ENCODE measurements at regions not wholly inside any gene's neighbourhood (a gene's known extent, or its start where the extent isn't known, plus 50 kb on each side); places are given as distances from the start of the nearest gene placed in this dataset.

DNA sequence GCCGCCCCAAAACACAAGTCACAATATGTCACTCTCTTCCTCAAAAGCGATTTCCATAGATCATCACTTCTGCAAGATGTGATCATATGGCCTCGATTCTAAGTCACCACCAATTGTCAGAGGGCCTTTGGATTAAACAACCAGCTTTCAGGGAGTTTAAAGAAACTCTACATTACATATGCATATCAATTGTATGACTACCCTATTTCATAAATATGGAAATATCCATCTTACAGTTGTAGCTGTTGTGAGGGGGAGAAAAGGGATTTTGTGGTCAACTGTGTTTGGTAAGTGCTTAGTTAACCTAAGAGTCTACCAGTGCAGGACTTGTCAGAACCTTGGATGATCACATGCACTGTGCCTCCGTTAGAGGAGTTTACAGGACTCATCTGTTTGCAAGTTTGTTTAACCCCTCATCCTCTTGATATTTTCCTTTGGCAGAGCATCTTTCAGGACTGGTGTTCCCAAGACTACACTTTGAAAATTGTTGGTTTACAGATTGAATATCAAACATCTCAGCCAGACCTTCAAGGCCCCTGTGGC, 99.9 kb downstream of the CHST1 start:
- H3K27ac ChIP-seq = no peak overlapping the region
- no peak overlapping the region for H3K4me3 ChIP-seq
- H3K27me3 ChIP-seq = peaks cover 14% of the 10 kb centered on the region; the same call in 1 of the 2 replicates
- no peak for DNase-seq
- no peaks in the 10 kb centered on the region for H3K4me1 ChIP-seq
- no peaks in the 10 kb centered on the region for H3K36me3 ChIP-seq
- H3K9me3 ChIP-seq (replicated peaks) = no peaks in the 10 kb centered on the region

- no peaks in the 10 kb centered on the region for H3K36me3 ChIP-seq
Observed at GRCh38 chr11:45563810-45564209, 101.6 kb downstream of the CHST1 start.

GRCh38 chr11:45563171-45563570, 102.3 kb downstream of the CHST1 start:
- H3K27me3 ChIP-seq = peaks cover 8% of the 10 kb centered on the region; the same call in 1 of the 2 replicates
- H3K9me3 ChIP-seq (replicated peaks) = no peaks in the 10 kb centered on the region
- H3K4me3 ChIP-seq = no peak overlapping the region
- no peak overlapping the region for H3K27ac ChIP-seq
- no peaks in the 10 kb centered on the region for H3K4me1 ChIP-seq
- no peaks in the 10 kb centered on the region for H3K36me3 ChIP-seq
- DNase-seq = no peak

More at GRCh38 chr11:45563810-45564209, 101.6 kb downstream of the CHST1 start:
- Histone ChIP-seq H3K27ac (no peak overlapping the region), H3K4me3 (no peak overlapping the region), H3K9me3 (replicated peaks) (no peaks in the 10 kb centered on the region), H3K27me3 (peaks cover 8% of the 10 kb centered on the region; the same call in 1 of the 2 replicates), H3K4me1 (no peaks in the 10 kb centered on the region)
- no peak for DNase-seq

GRCh38 chr11:45560913-45561281, 104.5 kb downstream of the CHST1 start:
- DNase-seq = no peak
- Histone ChIP-seq H3K4me3 (no peak overlapping the region), H3K27ac (no peak overlapping the region), H3K4me1 (no peaks in the 10 kb centered on the region), H3K9me3 (replicated peaks) (no peaks in the 10 kb centered on the region), H3K27me3 (peaks cover 9% of the 10 kb centered on the region; the same call in 1 of the 2 replicates), H3K36me3 (no peaks in the 10 kb centered on the region)

DNA sequence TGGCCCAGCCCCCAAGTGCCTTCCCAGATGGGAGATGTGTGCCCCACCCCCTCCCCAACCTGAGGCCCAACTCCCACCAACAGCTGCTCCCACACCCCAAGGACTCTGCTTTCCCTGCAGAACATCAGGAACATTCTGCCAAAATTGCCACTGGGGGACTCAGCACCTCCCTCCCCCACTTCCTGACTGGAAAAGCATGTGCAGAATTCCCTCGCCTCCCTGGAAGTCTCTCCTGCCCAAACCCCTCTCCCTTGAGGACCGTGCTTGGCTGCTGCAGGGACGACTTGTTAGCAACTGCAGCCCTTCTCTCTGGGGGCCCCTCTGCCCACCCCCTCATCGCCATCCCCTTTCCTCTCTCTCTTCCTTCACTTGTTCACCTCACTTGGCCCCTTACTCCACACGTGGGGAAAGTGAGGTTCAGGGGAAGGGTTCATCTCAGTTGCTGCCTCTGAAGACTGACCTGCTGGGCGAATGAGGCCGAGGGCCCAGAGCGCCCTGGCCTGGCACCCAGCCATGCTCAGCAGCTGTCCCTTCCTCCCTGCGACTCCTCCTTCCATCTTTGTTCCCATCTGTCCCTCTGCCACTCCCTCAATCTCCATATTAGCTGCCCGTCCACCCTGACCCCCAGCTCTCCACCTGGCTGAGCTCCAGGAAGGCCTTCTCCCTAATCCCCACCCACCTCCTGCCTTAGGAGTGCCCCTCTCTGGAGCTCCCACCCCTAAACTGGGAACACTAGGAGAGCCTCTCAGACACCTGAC, 105.1 kb downstream of the CHST1 start:
- Histone ChIP-seq H3K27me3 (peaks cover 15% of the 10 kb centered on the region; the same call in 1 of the 2 replicates), H3K4me3 (no peak overlapping the region), H3K4me1 (no peaks in the 10 kb centered on the region), H3K27ac (no peak overlapping the region), H3K9me3 (replicated peaks) (no peaks in the 10 kb centered on the region), H3K36me3 (no peaks in the 10 kb centered on the region)
- peak; percentile 63 to 69 for DNase-seq

DNA sequence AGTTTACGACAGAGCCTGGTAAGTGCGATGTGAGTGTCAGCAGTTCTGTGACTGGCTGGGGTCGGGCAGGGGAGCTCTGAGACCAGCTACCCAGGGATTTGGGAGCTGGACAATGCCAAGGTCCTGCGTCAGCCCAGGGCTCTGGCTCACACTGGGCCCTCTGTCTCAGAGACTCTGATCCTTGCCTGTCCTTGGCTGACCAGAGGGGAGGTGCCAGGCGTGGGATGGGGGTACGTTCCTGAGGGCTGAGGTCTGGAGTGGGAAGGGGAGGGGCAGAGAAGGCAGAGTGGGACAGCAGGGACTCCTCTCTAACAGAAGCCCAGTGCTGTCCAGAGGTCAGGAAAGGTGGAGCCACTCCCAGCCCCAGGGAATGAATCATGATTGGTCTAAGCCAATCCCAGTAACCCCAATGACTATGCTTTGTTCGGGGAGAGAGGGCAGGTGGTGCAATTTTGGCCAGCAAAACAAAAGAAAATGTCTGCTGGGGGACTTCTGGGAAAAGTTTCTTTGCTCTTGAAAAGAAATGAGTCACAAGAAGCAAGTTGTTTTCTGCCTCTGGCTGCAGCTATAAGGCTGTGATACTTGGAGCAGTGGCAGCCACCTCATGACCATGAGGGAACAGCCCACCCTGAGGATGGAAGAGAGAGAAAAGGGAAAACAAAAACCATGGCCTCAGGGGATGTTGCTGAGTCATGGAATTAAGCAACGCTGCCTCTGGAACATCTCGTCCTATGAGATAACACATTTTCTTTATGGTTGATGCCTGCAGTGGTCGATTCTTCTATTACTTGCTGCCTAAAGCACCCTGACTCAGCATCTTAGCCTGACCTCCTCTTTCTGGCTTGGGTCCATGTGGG, 108.3 kb downstream of the CHST1 start:
- Histone ChIP-seq H3K4me3 (no peak overlapping the region), H3K36me3 (no peaks in the 10 kb centered on the region), H3K27me3 (peaks cover 18% of the 10 kb centered on the region; the same call in 1 of the 2 replicates), H3K9me3 (replicated peaks) (no peaks in the 10 kb centered on the region), H3K4me1 (no peaks in the 10 kb centered on the region), H3K27ac (no peak overlapping the region)
- no peak for DNase-seq

DNA sequence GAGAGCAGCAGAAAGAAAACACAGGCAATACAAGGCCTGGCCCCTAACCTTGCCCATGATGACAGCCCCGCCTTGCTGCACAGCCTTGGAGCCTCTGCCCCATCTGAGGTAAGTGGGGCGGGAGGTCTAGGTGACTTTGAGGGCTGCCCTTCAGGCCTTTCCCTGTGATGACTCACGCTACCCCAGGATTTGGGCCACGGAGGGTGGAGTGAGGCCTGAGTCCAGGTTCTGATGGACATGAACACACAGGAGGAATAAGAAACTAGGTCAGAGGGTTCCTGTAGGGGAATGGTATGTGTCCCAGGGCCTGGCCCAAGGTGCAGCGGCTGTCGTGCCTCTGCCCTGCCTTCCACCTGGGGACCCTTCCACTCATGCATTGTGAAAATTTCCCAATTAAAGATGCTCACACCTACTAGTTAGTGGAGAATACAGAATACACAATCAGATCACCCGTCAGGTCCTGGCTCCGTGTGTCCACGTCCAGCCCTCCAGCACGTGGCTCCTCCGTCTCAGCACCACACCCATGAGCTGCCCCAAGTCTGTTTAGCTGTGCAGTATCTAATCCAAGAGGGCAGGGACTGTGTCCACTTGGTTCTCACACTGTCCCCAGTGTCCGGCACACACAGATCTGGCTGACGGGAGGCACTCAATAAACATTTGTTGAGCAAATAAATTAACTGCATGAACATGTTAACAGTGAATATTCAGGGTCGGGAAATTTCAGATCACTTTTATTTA, 111.0 kb downstream of the CHST1 start:
- no peaks in the 10 kb centered on the region for H3K36me3 ChIP-seq
- no peaks in the 10 kb centered on the region for H3K9me3 ChIP-seq (replicated peaks)
- DNase-seq = no peak
- H3K27me3 ChIP-seq = peaks cover 18% of the 10 kb centered on the region; the same call in 1 of the 2 replicates
- H3K4me3 ChIP-seq = no peak overlapping the region
- H3K4me1 ChIP-seq = no peaks in the 10 kb centered on the region
- no peak overlapping the region for H3K27ac ChIP-seq

DNA sequence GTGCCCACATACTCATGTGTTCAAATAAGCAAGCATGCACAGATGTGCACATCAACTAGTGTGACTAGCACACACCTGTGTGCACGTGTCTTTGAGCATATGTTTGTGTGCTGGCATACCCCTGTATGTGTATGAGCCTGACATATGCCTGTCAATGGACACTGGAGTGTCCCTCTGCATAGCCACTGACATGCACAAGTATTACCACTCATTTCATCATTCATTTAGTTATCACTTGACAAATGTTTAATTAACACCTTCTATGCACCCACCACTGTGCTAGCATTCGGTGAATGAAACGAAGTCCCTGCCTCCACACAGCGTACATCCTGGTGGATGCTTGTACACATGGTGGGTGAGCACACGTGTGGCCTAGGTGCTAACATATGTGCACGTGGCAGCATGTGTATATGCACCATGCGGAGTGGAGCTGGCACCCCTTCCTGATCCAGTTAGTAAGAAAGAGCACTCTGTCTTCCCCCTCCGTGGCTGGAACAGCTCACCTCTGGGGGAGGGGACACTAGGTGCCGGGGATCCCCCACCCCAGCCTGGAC, 112.0 kb downstream of the CHST1 start:
- Histone ChIP-seq H3K36me3 (no peaks in the 10 kb centered on the region), H3K9me3 (replicated peaks) (no peaks in the 10 kb centered on the region), H3K27ac (no peak overlapping the region), H3K4me3 (no peak overlapping the region), H3K4me1 (no peaks in the 10 kb centered on the region), H3K27me3 (peaks cover 18% of the 10 kb centered on the region; the same call in 1 of the 2 replicates)
- no peak for DNase-seq

- no peak for DNase-seq
- no peaks in the 10 kb centered on the region for H3K9me3 ChIP-seq (replicated peaks)
- H3K36me3 ChIP-seq = no peaks in the 10 kb centered on the region
- no peak overlapping the region for H3K4me3 ChIP-seq
- H3K27ac ChIP-seq = no peak overlapping the region
- no peaks in the 10 kb centered on the region for H3K4me1 ChIP-seq
- peaks cover 18% of the 10 kb centered on the region; the same call in 1 of the 2 replicates for H3K27me3 ChIP-seq
Observed at GRCh38 chr11:45551191-45551713, 114.2 kb downstream of the CHST1 start.

DNA sequence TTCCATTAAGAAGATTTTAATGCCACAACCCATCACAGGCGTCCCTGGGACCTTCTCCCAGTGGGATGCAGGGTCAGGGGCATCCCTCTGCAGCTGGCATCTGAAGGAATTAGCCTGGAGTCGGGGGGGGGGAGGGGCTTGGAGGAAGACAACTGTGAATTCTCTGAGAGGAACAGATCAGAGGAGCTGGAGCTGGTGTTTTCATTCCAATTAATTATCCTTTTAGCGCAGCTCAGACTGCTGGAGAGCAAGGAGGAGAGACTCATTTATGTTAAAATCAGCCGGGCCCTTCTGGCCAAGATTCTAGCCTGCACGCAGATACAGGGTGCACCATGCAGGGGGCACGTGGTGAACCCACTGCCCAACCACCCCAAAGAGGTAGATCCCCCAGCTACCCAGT, 116.2 kb downstream of the CHST1 start:
- Histone ChIP-seq H3K27ac (no peak overlapping the region), H3K27me3 (peaks cover 3% of the 10 kb centered on the region; the same call in 1 of the 2 replicates), H3K9me3 (replicated peaks) (no peaks in the 10 kb centered on the region), H3K36me3 (no peaks in the 10 kb centered on the region), H3K4me3 (no peak overlapping the region), H3K4me1 (no peaks in the 10 kb centered on the region)
- no peak for DNase-seq

GRCh38 chr11:45546366-45546765, 119.1 kb downstream of the CHST1 start:
- H3K27ac ChIP-seq = no peak overlapping the region
- H3K9me3 ChIP-seq (replicated peaks) = no peaks in the 10 kb centered on the region
- H3K36me3 ChIP-seq = no peaks in the 10 kb centered on the region
- H3K4me3 ChIP-seq = no peak overlapping the region
- no peak for DNase-seq
- no peaks in the 10 kb centered on the region; the same call in 1 of the 2 replicates for H3K27me3 ChIP-seq
- no peaks in the 10 kb centered on the region for H3K4me1 ChIP-seq

DNA sequence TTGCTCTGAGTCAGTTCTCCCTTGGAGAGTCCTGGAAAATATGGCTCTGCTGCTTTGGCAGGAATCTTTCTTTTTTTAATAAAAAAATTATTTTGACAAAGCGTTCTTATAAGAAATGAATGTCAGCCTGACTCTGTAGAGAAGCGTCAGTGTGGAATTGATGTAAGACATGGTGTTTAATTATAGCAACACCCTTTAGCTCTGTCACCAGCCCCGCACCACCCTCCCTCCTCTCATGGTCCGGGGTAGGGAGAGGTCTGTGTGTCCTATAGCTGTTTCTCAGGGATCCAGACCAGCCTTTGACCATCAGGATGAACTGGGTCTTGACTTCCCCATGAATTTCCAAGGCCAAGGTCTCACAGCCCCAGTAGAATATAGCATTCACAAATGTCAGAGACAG, 120.6 kb downstream of the CHST1 start:
- DNase-seq = no peak
- Histone ChIP-seq H3K9me3 (replicated peaks) (no peaks in the 10 kb centered on the region), H3K36me3 (no peaks in the 10 kb centered on the region)

DNA sequence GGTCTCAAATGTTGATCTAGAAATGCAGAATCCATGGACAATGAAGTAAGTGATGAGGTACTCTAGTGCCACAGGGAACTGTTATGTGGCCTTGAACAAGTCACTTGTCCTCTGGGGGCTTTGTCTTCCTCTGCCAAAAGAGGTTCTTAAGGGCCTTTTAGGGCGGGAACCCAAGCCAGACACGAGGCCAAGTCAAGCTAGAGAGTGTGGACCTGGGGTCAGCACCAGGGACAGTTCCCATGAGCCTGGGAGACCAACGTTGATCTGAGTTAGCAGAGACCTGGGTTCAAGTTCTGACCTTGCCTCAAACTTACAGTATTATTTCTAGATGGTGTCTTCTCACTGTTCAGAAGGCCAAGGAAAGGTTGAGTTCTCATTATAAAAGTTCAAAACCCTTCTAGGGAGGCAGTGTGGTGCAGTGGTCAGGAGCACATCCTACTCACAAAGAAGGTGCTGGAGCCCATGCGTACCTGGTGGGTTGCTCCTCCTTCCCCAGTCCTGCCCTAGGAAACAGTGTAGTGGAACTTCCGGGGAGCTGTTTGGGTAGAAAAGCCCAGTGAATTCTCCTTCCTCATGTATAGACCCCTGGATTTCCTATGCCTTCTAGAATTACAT, 121.5 kb downstream of the CHST1 start:
- Histone ChIP-seq H3K27ac (no peak overlapping the region), H3K4me3 (no peak overlapping the region), H3K9me3 (replicated peaks) (no peaks in the 10 kb centered on the region), H3K4me1 (no peaks in the 10 kb centered on the region), H3K36me3 (no peaks in the 10 kb centered on the region), H3K27me3 (no peaks in the 10 kb centered on the region)
- peak; percentile 31 to 55 for DNase-seq

More for the DNA sequence above, 120.6 kb downstream of the CHST1 start:
- Histone ChIP-seq H3K27me3 (no peaks in the 10 kb centered on the region; the same call in 1 of the 2 replicates), H3K27ac (no peak overlapping the region), H3K4me1 (no peaks in the 10 kb centered on the region), H3K4me3 (no peak overlapping the region)

- Histone ChIP-seq H3K4me3 (no peak overlapping the region), H3K27ac (no peak overlapping the region), H3K27me3 (no peaks in the 10 kb centered on the region), H3K9me3 (replicated peaks) (no peaks in the 10 kb centered on the region), H3K36me3 (no peaks in the 10 kb centered on the region), H3K4me1 (no peaks in the 10 kb centered on the region)
- DNase-seq = no peak
Observed at GRCh38 chr11:45543081-45543480, 122.3 kb downstream of the CHST1 start.
